Colonic mucosa (tissue), 4 donors: ENCODE measurements at regions not wholly inside any gene's neighbourhood (a gene's known extent, or its start where the extent isn't known, plus 50 kb on each side); places are given as distances from the start of the nearest gene placed in this dataset.

ENCODE experiments used
- DNase-seq: peaks from one replicate; pipeline ENCODE4 v3.0.0-alpha.2; 2020
- H3K27ac ChIP-seq: fragments of 200-600 bp; one replicate; pipeline ENCODE4 v1.8.0; 2021
- H3K27me3 ChIP-seq: fragments of 200-600 bp; one replicate; pipeline ENCODE4 v1.8.0; 2021
- H3K36me3 ChIP-seq: fragments of 200-600 bp; one replicate; pipeline ENCODE4 v1.8.0; 2021
- H3K4me1 ChIP-seq: fragments of 200-600 bp; one replicate; pipeline ENCODE4 v1.8.0; 2021; ENCODE audit warnings: mild to moderate bottlenecking
- H3K4me3 ChIP-seq: fragments of 200-600 bp; one replicate; pipeline ENCODE4 v1.8.0; 2021
- H3K9ac ChIP-seq, 2 donors: one replicate each; pipeline ENCODE4 v1.7.0; 2013; ENCODE audit warnings: control low read depth in 2 of 2, low read depth in 2 of 2, low read length in 2 of 2
- H3K9me3 ChIP-seq: fragments of 200-600 bp; one replicate; pipeline ENCODE4 v1.8.0; 2021
- CTCF ChIP-seq: fragments of 200-600 bp; IDR thresholded peaks from one replicate; pipeline ENCODE4 v1.8.0; 2022; ENCODE audit warnings: antibody characterized with exemption, mild to moderate bottlenecking
- intact Hi-C: fragments of 100-400 bp; cut with DNase I; formaldehyde crosslinking; loops from one replicate; pipeline ENCODE4 v1.14.1; 2022
- donor health status: healthy.
- donor health status: DM: no; HTN: no; CAD: no.
- donor health status: DM: no; HTN: no; CAD: no.

GRCh38 chr2:18771212-18771611 lies 181.8 kb upstream of the NT5C1B start:
- Histone ChIP-seq H3K4me3 (no peak overlapping the region), H3K36me3 (no peaks in the 10 kb centered on the region), H3K9ac (no peak overlapping the region), H3K27ac (no peak overlapping the region), H3K9me3 (no peaks in the 10 kb centered on the region), H3K27me3 (no peaks in the 10 kb centered on the region), H3K4me1 (no peaks in the 10 kb centered on the region)
- TF ChIP-seq CTCF, result no peak
- DNase-seq, result no peak
- intact Hi-C loops, result no loop called here

- intact Hi-C loops, result no loop called here
- Histone ChIP-seq H3K4me3 (no peak overlapping the region), H3K36me3 (no peaks in the 10 kb centered on the region), H3K9me3 (no peaks in the 10 kb centered on the region), H3K4me1 (no peaks in the 10 kb centered on the region), H3K27ac (no peak overlapping the region), H3K27me3 (no peaks in the 10 kb centered on the region), H3K9ac (no peak overlapping the region)
- DNase-seq, result no peak
- no peak for TF ChIP-seq CTCF
Observed at GRCh38 chr2:18763338-18763737, 174.0 kb upstream of the NT5C1B start.

- intact Hi-C loops, result no loop called here
- TF ChIP-seq CTCF, result no peak
- DNase-seq, result no peak
Observed at GRCh38 chr2:18762667-18763066, 173.3 kb upstream of the NT5C1B start.

GRCh38 chr2:18754286-18754685 lies 164.9 kb upstream of the NT5C1B start:
- H3K27ac ChIP-seq, result no peak overlapping the region
- intact Hi-C loops, result loop anchor here (5.0 kb wide), 1 partner anchor 1108 kb away; no protein-coding TSS in a partner anchor
- no peaks in the 10 kb centered on the region for H3K27me3 ChIP-seq
- no peaks in the 10 kb centered on the region for H3K4me1 ChIP-seq
- H3K4me3 ChIP-seq, result no peak overlapping the region
- DNase-seq, result no peak
- H3K9ac ChIP-seq, result no peak overlapping the region
- no peaks in the 10 kb centered on the region for H3K36me3 ChIP-seq
- TF ChIP-seq CTCF, result no peak
- H3K9me3 ChIP-seq, result no peaks in the 10 kb centered on the region

More at GRCh38 chr2:18762667-18763066, 173.3 kb upstream of the NT5C1B start:
- Histone ChIP-seq H3K9ac (no peak overlapping the region), H3K9me3 (no peaks in the 10 kb centered on the region), H3K27me3 (no peaks in the 10 kb centered on the region), H3K4me1 (no peaks in the 10 kb centered on the region), H3K36me3 (no peaks in the 10 kb centered on the region), H3K4me3 (no peak overlapping the region), H3K27ac (no peak overlapping the region)

- no peak for DNase-seq
- H3K36me3 ChIP-seq, result no peaks in the 10 kb centered on the region
- H3K9me3 ChIP-seq, result no peaks in the 10 kb centered on the region
- no peaks in the 10 kb centered on the region for H3K27me3 ChIP-seq
- no peak for TF ChIP-seq CTCF
- H3K4me3 ChIP-seq, result no peak overlapping the region
- H3K4me1 ChIP-seq, result no peaks in the 10 kb centered on the region
- H3K27ac ChIP-seq, result no peak overlapping the region
- no peak overlapping the region for H3K9ac ChIP-seq
- intact Hi-C loops, result loop anchor here (5.0 kb wide), 1 partner anchor 1109 kb away; no protein-coding TSS in a partner anchor
Observed at GRCh38 chr2:18753722-18754121, 164.4 kb upstream of the NT5C1B start.
